GM18498 (cell line): ENCODE measurements at regions not wholly inside any gene's neighbourhood (a gene's known extent, or its start where the extent isn't known, plus 50 kb on each side); places are given as distances from the start of the nearest gene placed in this dataset.
A peak's percentile ranks its signal among the peaks of the same experiment; 100 is the strongest.
"Not testable (repeated sequence)": the region's sequence is repeated elsewhere in the genome, so short reads cannot be mapped to it uniquely, and the experiment has no call there.

Experiments
- ATAC-seq: cut with Tn5 transposase; IDR thresholded peaks from one replicate; pipeline ENCODE4 v1.9.1; 2021; ENCODE audit warnings: mild to moderate bottlenecking, moderate library complexity; ENCODE audit not compliant: unreplicated experiment

DNA sequence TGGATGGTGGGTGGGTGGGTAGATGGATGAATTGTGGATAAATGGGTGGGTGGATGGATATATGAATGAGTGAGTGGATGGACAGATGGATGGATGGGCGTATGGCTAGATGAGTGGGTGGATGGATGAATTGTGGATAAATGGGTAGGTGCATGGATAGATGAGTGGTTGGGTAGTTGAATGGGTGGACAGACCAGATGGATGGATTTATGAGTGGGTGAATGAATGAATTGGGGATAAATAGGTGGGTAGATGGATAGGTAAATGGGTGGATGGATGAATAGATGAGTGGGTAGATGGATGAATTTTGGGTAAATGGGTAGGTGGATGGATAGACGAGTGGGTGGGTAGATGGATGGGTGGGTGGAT is 108.7 kb downstream of the NPIPB11 start:
- not testable (repeated sequence) for ATAC-seq

- not testable (repeated sequence) for ATAC-seq
Observed at GRCh38 chr16:29297144-29297808, 109.2 kb downstream of the NPIPB11 start.

DNA sequence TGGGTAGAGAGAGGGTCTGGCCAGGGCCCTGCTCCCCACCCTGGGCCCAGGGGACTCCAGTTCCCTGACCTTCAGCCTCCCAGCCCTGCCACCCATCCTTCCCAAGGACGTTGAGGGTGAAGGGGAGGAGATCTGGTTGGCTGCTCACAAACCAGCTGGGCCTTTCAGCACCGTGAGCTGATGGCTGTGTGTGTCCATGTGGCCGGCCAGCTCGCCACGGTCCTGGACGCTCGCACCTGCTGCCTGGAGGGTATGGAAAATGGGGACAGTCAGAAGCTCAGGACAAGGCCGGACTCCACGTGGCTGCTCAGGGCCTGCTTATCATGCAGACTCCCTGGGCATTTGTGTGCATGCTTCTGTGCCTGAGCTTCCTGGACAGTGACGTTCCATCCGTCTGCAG is 110.3 kb downstream of the NPIPB11 start:
- not testable (repeated sequence) for ATAC-seq

GRCh38 chr16:29294951-29295795 is 111.3 kb downstream of the NPIPB11 start:
- ATAC-seq: not testable (repeated sequence)

DNA sequence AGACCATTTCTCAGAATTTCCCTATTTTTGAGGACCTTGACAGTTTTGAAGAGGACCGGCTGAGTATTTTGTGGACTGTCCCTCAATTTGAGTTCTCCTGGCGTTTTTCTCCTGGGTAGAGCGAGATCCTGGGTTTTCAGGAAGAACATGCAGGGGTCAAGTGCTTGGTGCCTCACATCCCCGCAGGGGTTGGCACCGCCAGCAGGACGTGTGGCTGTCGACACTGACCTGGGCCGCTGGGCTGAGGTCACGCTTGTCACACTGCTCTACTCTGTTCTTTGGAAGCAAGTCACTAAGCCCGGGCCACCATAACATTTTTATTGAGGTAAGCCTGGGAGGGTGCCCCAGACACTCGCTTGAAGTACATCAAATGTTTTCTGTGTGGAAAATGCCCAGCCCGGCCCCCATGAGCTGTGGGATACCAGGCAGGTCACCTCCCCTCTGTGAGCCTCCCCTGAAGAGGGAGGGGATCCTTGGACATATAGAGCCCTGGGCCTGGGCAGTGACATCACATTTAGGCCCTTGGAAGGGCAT is 112.0 kb downstream of the NPIPB11 start:
- ATAC-seq: not testable (repeated sequence)

GRCh38 chr16:29293545-29293944 is 113.0 kb downstream of the NPIPB11 start:
- ATAC-seq: not testable (repeated sequence)

DNA sequence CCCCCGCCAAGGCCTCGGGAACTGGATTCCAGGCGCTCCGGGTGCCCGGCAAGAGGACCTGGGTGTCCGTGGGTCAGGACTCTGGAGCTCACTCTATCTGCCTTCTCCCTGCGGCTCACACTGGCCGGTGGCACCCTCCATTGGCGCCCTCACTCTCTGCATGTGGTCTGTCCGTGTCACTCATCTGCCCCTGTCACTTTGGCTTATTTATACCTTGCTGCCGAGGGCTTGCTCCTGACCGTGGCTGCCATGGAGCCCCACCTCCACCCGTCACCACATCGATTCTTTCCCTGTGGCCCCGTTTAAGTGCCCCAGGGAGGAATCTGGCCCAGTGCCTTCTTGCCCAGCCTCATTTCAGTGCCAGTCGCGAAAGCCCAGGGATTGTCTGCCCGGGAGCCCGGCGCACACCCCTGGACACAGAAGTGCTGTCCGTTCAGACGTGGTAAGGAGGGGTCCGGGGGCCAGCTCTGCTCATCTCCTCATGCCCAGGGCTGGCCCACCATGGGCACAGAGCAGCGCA is 113.5 kb downstream of the NPIPB11 start:
- not testable (repeated sequence) for ATAC-seq

GRCh38 chr16:29291329-29292271 is 114.9 kb downstream of the NPIPB11 start:
- ATAC-seq: not testable (repeated sequence)

DNA sequence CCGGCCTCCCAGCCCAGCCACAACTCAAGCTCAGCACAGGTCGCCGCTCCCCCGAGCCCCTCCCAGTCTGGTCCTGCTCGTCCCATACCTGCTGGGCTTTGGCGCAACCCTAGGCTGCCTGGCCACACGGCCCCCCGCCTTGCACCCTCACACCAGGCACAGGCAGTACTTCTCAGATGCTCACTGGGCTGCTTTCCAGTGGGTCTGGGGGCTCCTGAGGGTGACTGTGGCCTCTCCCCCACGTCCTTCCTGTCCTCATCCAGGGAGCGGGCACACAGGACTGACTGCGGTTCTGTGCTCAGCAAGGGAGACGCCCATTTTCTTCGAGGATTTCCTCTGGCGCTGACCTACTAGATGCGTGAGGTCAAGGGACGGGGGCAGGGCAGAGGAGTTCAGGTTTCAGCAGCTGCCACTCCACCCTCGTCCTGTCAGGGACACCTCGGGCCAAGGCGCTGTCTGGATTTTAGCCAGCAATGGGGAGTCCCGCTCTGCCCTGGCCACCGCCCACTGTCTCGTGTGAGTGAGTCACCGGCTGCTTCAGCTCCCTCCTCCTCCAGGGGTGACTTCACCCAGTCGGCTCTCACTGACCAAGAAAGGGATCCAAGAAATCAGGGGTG is 115.8 kb downstream of the NPIPB11 start:
- peak; percentile 75 for ATAC-seq

DNA sequence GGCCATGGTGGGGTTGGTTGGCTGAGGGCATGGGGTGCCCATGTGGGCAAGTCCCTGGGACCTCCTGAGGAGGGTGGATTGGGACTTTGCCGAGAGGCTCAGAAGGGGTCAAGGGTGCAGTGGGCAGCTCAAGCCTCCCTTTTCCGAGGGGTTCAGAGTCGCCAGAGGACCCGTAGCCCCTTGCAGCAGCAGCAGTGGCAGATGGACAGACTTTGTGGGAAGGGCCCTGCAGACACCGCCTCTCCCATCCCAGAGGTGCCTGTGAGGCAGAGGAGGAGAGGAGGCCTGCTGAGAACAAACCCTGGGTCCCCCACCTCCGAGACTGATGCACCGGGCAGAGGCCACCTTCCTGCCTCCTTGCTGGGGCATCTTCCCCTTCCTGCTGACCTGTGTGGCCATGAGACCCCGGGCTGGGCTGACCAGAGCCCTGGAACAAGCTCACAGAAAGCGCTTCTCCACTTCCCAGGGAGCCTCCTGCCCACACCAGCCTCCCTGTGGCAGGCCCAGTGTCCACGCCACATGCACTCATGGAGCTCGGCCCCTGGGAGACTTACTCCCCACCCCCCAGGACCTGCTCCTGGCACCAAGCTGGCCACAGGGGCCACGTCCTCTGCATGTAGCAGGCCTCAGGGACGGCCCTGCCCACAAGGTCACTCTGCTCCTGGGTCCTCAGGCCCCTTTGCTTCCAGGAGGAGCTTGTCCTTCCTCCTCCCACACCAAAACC is 116.8 kb downstream of the NPIPB11 start:
- not testable (repeated sequence) for ATAC-seq

DNA sequence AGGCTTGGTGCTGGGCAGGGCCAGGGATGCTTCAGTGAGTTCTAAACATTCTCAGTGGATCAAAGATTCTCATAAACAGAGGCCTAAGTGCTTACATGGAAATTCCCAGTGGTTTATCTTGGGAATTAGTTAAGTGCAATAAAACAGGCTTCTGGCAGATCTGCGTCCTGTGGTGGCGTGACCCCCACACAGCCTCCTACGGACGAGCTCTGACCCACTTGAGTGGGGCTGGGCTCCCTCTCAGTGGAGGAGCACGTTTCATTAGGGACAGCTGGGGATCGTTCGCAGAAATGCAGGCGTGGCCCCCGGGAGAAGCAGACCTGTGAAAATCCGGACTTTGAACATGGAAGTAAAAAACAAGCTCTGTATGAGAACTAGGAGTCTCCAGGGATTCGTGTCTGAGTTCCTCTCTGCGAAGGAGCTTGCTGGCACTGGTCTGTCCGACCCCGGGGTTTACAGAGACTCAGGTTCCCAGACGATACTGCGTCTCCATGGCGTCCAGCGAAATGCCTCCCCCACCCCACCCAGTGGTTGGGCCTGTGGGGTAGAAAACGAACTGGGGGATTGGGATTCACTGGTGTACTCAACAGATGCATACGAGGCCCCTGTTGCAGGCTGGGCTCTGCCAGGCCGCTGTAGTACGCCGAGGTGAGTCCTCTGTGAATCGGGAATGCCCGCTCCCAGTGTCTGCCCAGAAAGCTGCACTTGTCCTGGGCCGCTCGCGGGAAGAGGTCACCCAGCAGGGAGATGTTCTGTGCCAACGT is 117.6 kb downstream of the NPIPB11 start:
- ATAC-seq: not testable (repeated sequence)

- not testable (repeated sequence) for ATAC-seq
Observed at GRCh38 chr16:29287871-29288535, 118.5 kb downstream of the NPIPB11 start.

GRCh38 chr16:29287246-29287645 is 119.3 kb downstream of the NPIPB11 start:
- not testable (repeated sequence) for ATAC-seq

- not testable (repeated sequence) for ATAC-seq
Observed at GRCh38 chr16:29286796-29287195, 119.7 kb downstream of the NPIPB11 start.

DNA sequence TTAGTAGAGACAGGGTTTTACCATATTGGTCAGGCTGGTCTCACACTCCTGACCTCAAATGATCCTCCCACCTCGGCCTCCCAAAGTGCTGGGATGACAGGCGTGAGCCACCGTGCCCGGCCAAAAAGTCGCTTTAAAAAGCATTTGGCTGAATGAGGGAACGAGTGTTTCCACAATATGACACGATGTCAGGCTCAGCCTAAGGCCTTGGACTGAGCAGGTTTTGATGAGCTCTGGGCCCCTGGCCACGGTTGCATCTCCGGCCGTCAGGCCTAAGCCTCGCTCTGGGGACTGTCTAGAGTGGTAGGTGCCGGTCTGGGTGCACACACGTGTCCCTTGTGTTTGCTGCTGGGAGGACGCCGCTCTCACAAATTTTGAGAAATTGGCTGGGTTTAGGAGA is 120.3 kb downstream of the NPIPB11 start:
- not testable (repeated sequence) for ATAC-seq

DNA sequence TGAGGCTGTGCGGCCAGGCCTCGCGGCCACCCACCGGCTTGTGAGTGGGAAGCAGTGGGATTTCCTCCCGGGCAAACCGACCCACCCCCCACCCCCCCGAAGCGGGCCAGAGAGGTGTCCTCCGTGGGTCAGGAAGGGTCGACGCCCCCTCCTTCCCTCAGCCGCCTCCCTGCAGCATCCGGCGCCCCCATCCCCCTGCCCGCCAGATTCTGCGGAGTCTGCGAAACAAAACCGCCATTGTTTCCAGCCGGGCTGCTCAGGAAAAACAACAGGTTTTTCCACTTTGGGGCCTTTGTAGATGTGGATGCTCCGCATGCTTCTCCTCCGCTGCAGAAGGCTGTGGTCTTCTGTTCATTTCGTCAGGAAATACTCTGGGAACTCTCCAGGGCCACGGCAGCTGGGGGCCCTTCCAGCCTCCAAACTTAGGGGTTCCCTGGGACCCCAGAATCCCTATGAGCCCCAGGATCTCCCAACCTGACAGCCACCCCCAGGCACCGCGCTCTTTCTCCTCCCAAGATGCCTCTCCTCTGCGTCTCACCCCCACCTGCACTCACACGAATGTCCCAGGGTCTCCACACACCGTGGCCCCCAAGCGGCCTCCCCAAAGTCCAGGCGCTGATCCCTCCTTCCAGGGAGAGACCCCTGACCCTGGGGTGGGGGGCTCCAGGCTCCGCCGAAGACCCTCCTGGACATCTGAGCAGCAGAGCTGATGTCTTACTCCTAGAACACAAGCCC is 121.2 kb downstream of the NPIPB11 start:
- not testable (repeated sequence) for ATAC-seq

DNA sequence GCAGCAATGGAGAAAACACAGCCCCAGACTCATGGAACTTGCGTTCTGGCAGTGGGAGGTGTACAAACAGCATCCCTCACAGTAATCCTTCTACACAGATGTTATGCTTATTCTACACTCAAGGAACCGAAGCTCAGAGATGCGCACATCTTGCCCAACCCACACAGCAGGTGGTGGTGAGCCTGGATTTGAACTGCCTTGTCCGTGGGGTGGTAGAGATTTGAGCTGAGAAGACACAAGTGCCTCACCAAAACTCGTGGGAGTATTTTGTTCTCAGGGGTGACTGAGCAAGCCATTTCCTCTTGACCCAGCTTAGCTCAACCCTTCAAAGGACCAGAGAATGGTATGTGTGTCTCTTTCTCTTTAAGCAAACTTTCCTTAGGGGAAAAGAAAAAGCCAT is 121.8 kb downstream of the NPIPB11 start:
- ATAC-seq: not testable (repeated sequence)
